Liver (tissue), 7 donors: ENCODE measurements at regions not wholly inside any gene's neighbourhood (a gene's known extent, or its start where the extent isn't known, plus 50 kb on each side); places are given as distances from the start of the nearest gene placed in this dataset.

Source experiments
- DNase-seq: peaks from one replicate; pipeline ENCODE4 v3.0.0-alpha.2; 2017; ENCODE audit warnings: low spot score
- H3K27ac ChIP-seq, 2 donors: one replicate each; pipeline ENCODE4 v1.7.0; 2013; ENCODE audit warnings: inconsistent platforms in 2 of 2, low read length in 2 of 2, control low read depth in 1 of 2, low read depth in 1 of 2, mild to moderate bottlenecking in 1 of 2
- H3K27me3 ChIP-seq, 4 donors: one replicate each; pipeline versions ENCODE4 v1.6.1 to v1.7.0; 2013; ENCODE audit warnings: low read length in 3 of 4, inconsistent platforms in 1 of 4, mild to moderate bottlenecking in 1 of 4, moderate library complexity in 1 of 4; ENCODE audit not compliant: control insufficient read depth in 4 of 4, insufficient read depth in 4 of 4
- H3K36me3 ChIP-seq, 4 donors: one replicate each; pipeline versions ENCODE4 v1.6.1 to v1.7.0; 2013; ENCODE audit warnings: low read length in 3 of 4, mild to moderate bottlenecking in 3 of 4, low read depth in 1 of 4, moderate library complexity in 1 of 4; ENCODE audit not compliant: control insufficient read depth in 4 of 4, insufficient read depth in 3 of 4
- H3K4me1 ChIP-seq, 4 donors: one replicate each; pipeline versions ENCODE4 v1.6.1 to v1.7.0; 2013; ENCODE audit warnings: low read length in 3 of 4, mild to moderate bottlenecking in 3 of 4, moderate library complexity in 1 of 4; ENCODE audit not compliant: control insufficient read depth in 4 of 4, insufficient read depth in 4 of 4
- H3K4me3 ChIP-seq, 3 donors: one replicate each; pipeline versions ENCODE4 v1.6.1 to v1.7.0; 2013; ENCODE audit warnings: low read length in 3 of 3, control low read depth in 1 of 3, low read depth in 1 of 3, mild to moderate bottlenecking in 1 of 3
- H3K9ac ChIP-seq, 2 donors: one replicate each; pipeline ENCODE4 v1.7.0; 2013; ENCODE audit warnings: low read length in 2 of 2, mild to moderate bottlenecking in 2 of 2, moderate library complexity in 2 of 2, control low read depth in 1 of 2, low read depth in 1 of 2
- H3K9me3 ChIP-seq, 4 donors: one replicate each; pipeline versions ENCODE4 v1.6.1 to v1.7.0; 2013; ENCODE audit warnings: low read length in 3 of 4; ENCODE audit not compliant: control insufficient read depth in 4 of 4
- FOXA1 ChIP-seq: IDR thresholded peaks from 2 replicates; pipeline ENCODE4 v1.6.1; 2016; ENCODE audit warnings: antibody characterized with exemption
- HNF4G ChIP-seq: IDR thresholded peaks from 2 replicates; pipeline ENCODE4 v1.6.1; 2016; ENCODE audit warnings: antibody characterized with exemption
- JUND ChIP-seq, 2 donors: IDR thresholded peaks; 2 replicates each; pipeline ENCODE4 v1.6.1; 2016; ENCODE audit warnings: antibody characterized with exemption in 2 of 2
- RXRA ChIP-seq, 2 donors: IDR thresholded peaks; 2 replicates each; pipeline ENCODE4 v1.6.1; 2017 to 2018; ENCODE audit warnings: antibody characterized with exemption in 2 of 2, mild to moderate bottlenecking in 1 of 2
- WGBS: extraction: QIAGEN DNeasy Blood & Tissue Kit; methylation state at CpG from one replicate; pipeline ENCODE4 v1.1.7; 2013; 5-methylcytosine and 5-hydroxymethylcytosine counted together
- TF ChIP-seq, protein P1 (sequence below): IDR thresholded peaks from 2 replicates; pipeline ENCODE4 v1.6.1; 2016; ENCODE audit warnings: antibody characterized with exemption
- TF ChIP-seq, protein P2 (sequence below): IDR thresholded peaks from 2 replicates; pipeline ENCODE4 v1.6.1; 2016; ENCODE audit warnings: antibody characterized with exemption
- TF ChIP-seq, protein P3 (sequence below): IDR thresholded peaks from 2 replicates; pipeline ENCODE4 v1.6.1; 2016; ENCODE audit warnings: antibody characterized with exemption, mild to moderate bottlenecking
- donor health status: healthy.
- donor health status: healthy.
- donor health status: healthy.
- donor health status: healthy.

DNA sequence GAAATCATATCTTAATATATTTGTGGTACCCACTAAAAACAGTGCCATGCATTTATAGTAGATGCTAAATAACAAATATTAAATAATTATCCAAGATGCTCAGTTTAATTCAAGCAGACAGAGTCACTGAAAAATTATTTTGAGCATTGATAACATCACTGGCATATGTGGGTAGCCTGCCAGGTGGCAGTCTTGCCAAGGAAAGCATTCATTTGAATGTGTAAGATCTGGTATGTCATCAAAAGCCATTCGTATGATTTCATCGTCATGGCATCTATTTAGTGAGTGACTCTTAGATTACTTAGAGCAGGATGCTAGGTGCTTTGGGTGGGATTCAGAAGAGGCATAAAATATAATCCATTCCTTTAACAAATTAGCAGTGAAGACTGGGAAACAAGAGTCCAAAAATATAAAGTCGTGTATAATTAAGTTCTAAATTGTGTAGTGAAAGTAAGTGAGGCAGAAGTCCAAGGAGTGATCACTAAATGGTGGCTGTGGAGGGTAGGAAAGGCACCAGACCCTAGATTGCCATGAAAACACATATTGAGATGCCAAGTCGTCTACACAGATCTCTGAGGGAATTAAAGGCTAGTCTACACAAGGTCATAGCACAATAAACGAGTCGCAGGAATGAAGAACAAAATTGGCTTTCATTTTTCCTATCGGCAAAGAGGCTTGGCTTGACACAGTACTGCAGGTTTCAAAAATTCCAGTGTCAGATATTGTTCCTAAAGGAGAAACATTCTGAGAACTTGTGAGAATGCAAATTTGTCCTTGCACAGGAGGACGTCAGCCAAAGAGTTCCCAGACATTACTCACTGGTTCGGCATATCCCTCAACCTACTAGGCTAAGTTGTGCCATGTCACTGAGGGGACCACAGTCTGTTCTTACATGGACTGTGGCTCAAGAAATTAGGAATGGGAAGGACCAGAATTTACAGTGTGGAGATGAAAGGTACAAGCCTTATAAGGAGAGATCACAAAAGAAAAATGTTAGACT is 130.8 kb downstream of the LYPLAL1 start:
- H3K27ac ChIP-seq, result no peak overlapping the region
- H3K9me3 ChIP-seq, result no peaks in the 10 kb centered on the region

DNA sequence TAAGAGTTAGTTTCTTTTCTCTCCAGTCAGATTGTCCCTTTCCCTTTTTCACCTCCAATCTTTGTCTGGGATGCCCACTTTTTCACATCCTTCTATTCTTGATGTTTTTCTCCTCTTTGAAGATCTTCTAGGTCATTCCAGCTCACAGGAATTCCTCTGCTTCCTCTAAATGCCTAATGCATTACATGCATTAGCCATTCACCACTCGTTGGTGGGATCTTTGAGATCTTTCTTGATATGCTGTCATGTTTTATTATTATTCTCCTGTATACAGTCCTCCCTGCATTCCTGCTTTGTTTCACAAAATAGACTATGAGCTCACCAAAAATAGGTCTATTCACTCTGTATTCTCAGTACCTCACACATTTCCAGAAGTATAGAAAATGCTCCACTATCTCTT is 129.0 kb downstream of the LYPLAL1 start:
- H3K27ac ChIP-seq, result no peak overlapping the region
- no peak overlapping the region for H3K9ac ChIP-seq
- no peaks in the 10 kb centered on the region for H3K9me3 ChIP-seq
- no peaks in the 10 kb centered on the region for H3K27me3 ChIP-seq
- WGBS, result 78% methylated on average over 1 of the region's 1 CpG
- DNase-seq, result no peak
- no peak overlapping the region for H3K4me3 ChIP-seq
- H3K36me3 ChIP-seq, result no peaks in the 10 kb centered on the region
- H3K4me1 ChIP-seq, result no peaks in the 10 kb centered on the region
- TF ChIP-seq JUND (IDR thresholded peaks at IDR 0.05), result no peak
- no peak for TF ChIP-seq HNF4G
- TF ChIP-seq FOXA1, result no peak

More for the DNA sequence above, 130.8 kb downstream of the LYPLAL1 start:
- H3K4me3 ChIP-seq, result no peak overlapping the region
- H3K36me3 ChIP-seq, result no peaks in the 10 kb centered on the region
- TF ChIP-seq JUND (IDR thresholded peaks at IDR 0.05), result no peak
- TF ChIP-seq, protein P1, sequence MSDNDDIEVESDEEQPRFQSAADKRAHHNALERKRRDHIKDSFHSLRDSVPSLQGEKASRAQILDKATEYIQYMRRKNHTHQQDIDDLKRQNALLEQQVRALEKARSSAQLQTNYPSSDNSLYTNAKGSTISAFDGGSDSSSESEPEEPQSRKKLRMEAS, result no peak
- TF ChIP-seq, protein P2, sequence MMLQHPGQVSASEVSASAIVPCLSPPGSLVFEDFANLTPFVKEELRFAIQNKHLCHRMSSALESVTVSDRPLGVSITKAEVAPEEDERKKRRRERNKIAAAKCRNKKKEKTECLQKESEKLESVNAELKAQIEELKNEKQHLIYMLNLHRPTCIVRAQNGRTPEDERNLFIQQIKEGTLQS, result no peak
- H3K27me3 ChIP-seq, result no peaks in the 10 kb centered on the region
- H3K9ac ChIP-seq, result no peak overlapping the region
- WGBS, result 82% methylated on average over 9 of the region's 9 CpGs
- no peaks in the 10 kb centered on the region for H3K4me1 ChIP-seq
- no peak for DNase-seq

DNA sequence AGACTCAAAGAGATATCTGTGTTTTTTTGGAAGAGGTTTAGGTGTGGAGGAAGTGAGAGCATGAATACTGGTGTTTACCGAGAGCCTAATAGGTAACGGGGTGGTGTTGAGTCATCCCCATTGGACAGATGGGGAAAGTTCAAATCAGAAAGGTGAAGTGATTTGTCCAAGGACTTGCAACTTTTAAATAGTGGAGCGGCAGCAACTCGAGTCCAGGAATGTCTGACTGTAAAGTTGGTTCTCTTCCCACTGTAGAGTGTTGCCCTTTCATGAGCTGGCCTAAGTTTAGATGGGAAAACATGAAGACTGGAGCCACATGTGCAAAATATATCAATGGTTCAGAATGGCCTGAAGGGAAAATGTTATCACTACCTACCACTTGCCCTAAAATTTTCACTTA is 125.7 kb downstream of the LYPLAL1 start:
- Histone ChIP-seq H3K27me3 (no peaks in the 10 kb centered on the region), H3K27ac (no peak overlapping the region), H3K4me1 (peaks cover 0 to 15% (median 6%) of the 10 kb centered on the region in 4 donors), H3K9ac (no peak overlapping the region), H3K9me3 (no peaks in the 10 kb centered on the region), H3K36me3 (no peaks in the 10 kb centered on the region), H3K4me3 (no peak overlapping the region)
- DNase-seq, result no peak
- TF ChIP-seq, protein P3, sequence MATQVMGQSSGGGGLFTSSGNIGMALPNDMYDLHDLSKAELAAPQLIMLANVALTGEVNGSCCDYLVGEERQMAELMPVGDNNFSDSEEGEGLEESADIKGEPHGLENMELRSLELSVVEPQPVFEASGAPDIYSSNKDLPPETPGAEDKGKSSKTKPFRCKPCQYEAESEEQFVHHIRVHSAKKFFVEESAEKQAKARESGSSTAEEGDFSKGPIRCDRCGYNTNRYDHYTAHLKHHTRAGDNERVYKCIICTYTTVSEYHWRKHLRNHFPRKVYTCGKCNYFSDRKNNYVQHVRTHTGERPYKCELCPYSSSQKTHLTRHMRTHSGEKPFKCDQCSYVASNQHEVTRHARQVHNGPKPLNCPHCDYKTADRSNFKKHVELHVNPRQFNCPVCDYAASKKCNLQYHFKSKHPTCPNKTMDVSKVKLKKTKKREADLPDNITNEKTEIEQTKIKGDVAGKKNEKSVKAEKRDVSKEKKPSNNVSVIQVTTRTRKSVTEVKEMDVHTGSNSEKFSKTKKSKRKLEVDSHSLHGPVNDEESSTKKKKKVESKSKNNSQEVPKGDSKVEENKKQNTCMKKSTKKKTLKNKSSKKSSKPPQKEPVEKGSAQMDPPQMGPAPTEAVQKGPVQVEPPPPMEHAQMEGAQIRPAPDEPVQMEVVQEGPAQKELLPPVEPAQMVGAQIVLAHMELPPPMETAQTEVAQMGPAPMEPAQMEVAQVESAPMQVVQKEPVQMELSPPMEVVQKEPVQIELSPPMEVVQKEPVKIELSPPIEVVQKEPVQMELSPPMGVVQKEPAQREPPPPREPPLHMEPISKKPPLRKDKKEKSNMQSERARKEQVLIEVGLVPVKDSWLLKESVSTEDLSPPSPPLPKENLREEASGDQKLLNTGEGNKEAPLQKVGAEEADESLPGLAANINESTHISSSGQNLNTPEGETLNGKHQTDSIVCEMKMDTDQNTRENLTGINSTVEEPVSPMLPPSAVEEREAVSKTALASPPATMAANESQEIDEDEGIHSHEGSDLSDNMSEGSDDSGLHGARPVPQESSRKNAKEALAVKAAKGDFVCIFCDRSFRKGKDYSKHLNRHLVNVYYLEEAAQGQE, result no peak
- TF ChIP-seq, protein P1, result no peak
- no peak for TF ChIP-seq RXRA (IDR thresholded peaks at IDR 0.05)
- 91% methylated on average over 4 of the region's 4 CpGs for WGBS
